Prostate gland (tissue), 2 donors: ENCODE measurements at regions not wholly inside any gene's neighbourhood (a gene's known extent, or its start where the extent isn't known, plus 50 kb on each side); places are given as distances from the start of the nearest gene placed in this dataset.

Source experiments
- POLR2A ChIP-seq: fragments of 450-650 bp; IDR thresholded peaks from one replicate; pipeline ENCODE4 v1.6.1; 2016; ENCODE audit warnings: antibody characterized with exemption, mild to moderate bottlenecking
- POLR2AphosphoS5 ChIP-seq: sonication (generic); formaldehyde crosslinking; IDR thresholded peaks from one replicate; pipeline ENCODE4 v1.6.1; 2017; ENCODE audit warnings: antibody characterized with exemption
- TF ChIP-seq, protein P1 (sequence below), 4 experiments: fragments of 200-600 bp in 2 of 4; fragments of 450-650 bp in 2 of 4; sonication (generic) in 2 of 4; IDR thresholded peaks; 1 replicate in 3 of 4; 2 replicates in 1 of 4; pipeline ENCODE4 v1.5.1; 2016 to 2019; ENCODE audit warnings: antibody characterized with exemption in 4 of 4, mild to moderate bottlenecking in 2 of 4, moderate library complexity in 2 of 4

DNA sequence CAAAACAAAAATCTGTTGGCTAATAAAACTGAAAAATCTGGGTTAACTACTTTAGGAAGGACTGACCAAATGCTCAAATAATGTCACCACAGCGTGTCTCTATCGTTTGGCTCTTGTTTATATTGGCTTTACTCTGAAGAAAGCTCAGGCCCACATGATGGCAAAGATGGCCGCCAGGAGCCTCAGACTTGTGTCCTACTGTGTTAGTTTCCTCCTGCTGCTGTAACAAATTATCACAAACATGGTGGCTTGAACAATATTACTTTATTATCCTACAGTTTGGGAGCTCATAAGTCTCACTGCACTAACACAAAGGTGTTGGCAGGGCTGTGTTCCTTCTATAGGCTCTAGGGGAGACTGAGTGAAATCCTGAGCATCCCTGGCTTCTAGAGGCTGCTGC, 303.0 kb downstream of the DAD1 start:
- TF ChIP-seq, protein P1, sequence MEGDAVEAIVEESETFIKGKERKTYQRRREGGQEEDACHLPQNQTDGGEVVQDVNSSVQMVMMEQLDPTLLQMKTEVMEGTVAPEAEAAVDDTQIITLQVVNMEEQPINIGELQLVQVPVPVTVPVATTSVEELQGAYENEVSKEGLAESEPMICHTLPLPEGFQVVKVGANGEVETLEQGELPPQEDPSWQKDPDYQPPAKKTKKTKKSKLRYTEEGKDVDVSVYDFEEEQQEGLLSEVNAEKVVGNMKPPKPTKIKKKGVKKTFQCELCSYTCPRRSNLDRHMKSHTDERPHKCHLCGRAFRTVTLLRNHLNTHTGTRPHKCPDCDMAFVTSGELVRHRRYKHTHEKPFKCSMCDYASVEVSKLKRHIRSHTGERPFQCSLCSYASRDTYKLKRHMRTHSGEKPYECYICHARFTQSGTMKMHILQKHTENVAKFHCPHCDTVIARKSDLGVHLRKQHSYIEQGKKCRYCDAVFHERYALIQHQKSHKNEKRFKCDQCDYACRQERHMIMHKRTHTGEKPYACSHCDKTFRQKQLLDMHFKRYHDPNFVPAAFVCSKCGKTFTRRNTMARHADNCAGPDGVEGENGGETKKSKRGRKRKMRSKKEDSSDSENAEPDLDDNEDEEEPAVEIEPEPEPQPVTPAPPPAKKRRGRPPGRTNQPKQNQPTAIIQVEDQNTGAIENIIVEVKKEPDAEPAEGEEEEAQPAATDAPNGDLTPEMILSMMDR (IDR thresholded peaks at IDR 0.05): no peak
- TF ChIP-seq POLR2AphosphoS5 (no peak), POLR2A (no peak)
